GM12891 (cell line): ENCODE measurements at regions not wholly inside any gene's neighbourhood (a gene's known extent, or its start where the extent isn't known, plus 50 kb on each side); places are given as distances from the start of the nearest gene placed in this dataset.

Experiments used
- DNase-seq: peaks from one replicate; pipeline ENCODE4 v3.0.0; 2011; ENCODE audit warnings: low spot score; ENCODE audit not compliant: insufficient read length
- FAIRE-seq: peaks from 2 replicates; lab custom pipeline; 2011; peaks lifted over from hg19 to GRCh38; lab: Jason Lieb, UNC
- PAX5 ChIP-seq: IDR thresholded peaks from 2 replicates; pipeline ENCODE4 v1.6.1; 2011; ENCODE audit warnings: low read length, moderate library complexity, mild to moderate bottlenecking; ENCODE audit not compliant: insufficient read depth, severe bottlenecking
- POLR2A ChIP-seq: IDR thresholded peaks from 2 replicates; pipeline ENCODE4 v1.6.1; 2011; ENCODE audit warnings: low read depth, low read length, control low read depth
- POLR2AphosphoS5 ChIP-seq: IDR thresholded peaks from 2 replicates; pipeline ENCODE4 v1.6.1; 2011; ENCODE audit warnings: low read depth, low read length, control low read depth
- POU2F2 ChIP-seq: IDR thresholded peaks from 2 replicates; pipeline ENCODE4 v1.6.1; 2011; ENCODE audit warnings: low read depth, mild to moderate bottlenecking, control low read depth, low read length, moderate library complexity
- SPI1 ChIP-seq: IDR thresholded peaks from 2 replicates; pipeline ENCODE4 v1.6.1; 2011; ENCODE audit warnings: low read depth, low read length, control low read depth
- TAF1 ChIP-seq: IDR thresholded peaks from 2 replicates; pipeline ENCODE4 v1.6.1; 2011; ENCODE audit warnings: low read depth, low read length, control low read depth

DNA sequence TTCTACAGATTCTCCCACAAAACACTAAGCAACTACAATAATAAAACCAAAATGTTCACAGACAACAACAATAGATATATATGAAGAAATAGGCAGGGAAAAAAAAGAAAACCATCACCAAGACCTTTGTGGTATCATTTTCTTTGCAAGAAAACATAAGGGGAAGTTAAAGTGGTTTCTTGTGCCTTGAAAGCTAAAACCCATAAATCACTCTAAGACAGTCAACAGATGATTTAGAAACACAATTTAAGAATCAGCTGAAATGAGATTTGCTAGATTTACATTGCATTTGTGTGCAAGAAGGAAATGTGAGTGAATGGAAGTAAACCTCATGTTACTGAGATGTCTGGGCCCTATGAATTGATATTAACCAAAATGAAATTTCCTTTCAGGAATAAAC lies 1265.4 kb upstream of the GJE1 start:
- TF ChIP-seq POLR2AphosphoS5: no peak
- no peak for TF ChIP-seq PAX5
- TF ChIP-seq SPI1: no peak
- no peak for TF ChIP-seq POU2F2
- TF ChIP-seq TAF1: no peak
- no peak for TF ChIP-seq POLR2A
- FAIRE-seq (no peak), DNase-seq (no peak)

DNA sequence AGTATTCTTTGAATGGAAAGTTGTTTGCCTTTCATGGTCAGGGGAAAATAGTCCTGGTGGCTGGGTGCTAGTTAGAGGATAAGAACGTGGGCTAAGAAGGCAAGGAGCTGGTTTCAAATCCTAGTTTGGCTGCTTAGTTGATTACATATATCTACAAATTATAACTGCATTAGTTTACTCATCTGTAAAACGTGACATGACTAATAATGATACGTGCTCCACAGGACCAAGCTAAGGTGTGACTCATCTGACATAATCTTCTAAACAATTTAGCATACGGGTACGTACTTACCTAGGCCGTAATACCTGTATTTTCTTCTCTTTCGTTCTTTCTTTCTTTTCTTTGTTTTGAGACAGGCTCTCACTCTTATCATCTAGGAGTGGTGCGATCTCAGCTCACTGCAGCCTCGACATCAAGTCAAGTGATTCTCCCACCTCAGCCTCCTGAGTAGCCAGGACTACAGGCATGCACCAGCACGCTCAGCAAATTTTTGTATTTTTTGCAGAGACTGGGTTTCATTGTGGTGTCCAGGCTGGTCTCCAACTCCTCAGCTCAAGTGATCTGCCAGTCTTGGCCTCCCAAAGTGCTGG lies 1274.2 kb upstream of the GJE1 start:
- DNase-seq (no peak), FAIRE-seq (no peak)
- TF ChIP-seq POLR2A (no peak), POLR2AphosphoS5 (no peak), POU2F2 (no peak), PAX5 (no peak), SPI1 (no peak), TAF1 (no peak)

DNA sequence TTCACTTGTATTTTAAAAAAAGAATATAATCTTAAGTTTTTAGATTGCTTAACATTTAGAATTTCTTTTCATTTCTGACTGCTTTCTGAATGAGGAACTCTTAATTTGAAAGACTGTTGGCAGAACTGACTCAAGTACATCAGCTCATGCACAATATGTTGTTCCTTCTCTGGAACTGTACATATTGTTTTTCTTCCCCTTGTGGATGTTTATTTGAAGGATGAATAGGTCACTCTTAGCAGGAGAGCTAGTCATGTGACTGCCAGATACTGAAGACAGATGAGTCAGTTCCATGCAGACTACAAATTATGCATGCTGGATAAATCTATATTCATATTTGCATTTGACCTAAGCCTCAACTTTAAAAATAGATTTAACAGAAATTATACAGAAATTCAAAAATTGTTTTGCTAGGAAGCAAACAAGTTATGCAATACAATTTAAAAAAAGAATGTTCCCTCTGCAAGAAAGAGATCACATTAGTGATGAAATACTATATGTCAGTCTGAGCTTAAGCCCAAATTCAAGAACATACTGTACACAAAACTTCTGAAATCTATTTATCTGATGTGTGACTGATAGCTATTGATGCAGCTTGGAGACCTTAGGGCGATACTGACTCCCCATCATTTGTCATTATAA lies 1274.9 kb upstream of the GJE1 start:
- TF ChIP-seq POLR2AphosphoS5: no peak
- TF ChIP-seq POU2F2: no peak
- TF ChIP-seq PAX5: no peak
- no peak for TF ChIP-seq SPI1
- TF ChIP-seq TAF1: no peak
- TF ChIP-seq POLR2A: no peak
- DNase-seq: no peak
- no peak for FAIRE-seq

DNA sequence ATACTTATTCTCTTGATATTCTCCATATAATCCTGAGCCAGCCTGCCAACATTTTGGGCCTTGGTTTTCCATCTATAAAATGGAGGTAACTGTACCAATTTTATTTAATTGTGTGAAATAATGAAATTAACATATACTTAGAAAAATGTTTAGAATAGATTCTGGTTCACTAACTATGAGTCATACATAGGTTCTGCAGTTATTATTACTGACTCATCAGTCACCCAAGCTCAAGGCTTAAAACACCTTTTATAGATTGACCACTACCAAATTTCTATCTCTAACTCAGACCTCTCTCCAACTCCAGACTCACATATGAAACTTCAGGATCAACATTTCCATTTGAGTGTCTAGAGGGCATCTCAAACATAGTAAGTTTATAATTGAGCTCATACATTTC lies 1277.2 kb upstream of the GJE1 start:
- TF ChIP-seq POLR2A (no peak), POLR2AphosphoS5 (no peak), POU2F2 (no peak), SPI1 (no peak), TAF1 (no peak), PAX5 (no peak)
- DNase-seq: no peak
- FAIRE-seq: no peak

DNA sequence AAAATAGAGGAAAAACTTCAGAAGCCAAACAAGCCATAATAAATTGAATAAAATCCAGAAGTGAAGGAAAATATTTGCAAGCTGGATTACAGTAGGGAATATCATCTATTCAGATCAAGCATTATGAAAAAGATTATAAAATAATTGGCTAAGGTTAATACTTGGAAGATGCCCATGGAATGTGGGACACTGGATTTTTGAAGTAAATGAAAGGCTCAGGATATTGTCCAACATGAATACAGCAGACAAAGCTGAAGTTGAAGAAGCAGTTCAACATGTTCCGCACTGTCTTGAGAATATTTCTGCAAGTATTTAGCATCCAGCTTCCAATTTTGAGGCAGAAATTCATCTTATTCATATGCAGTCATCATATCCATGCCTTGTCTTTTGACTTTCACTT lies 1278.4 kb upstream of the GJE1 start:
- no peak for TF ChIP-seq POU2F2
- TF ChIP-seq POLR2AphosphoS5: no peak
- TF ChIP-seq POLR2A: no peak
- TF ChIP-seq SPI1: no peak
- TF ChIP-seq PAX5: no peak
- no peak for TF ChIP-seq TAF1
- no peak for FAIRE-seq
- no peak for DNase-seq

DNA sequence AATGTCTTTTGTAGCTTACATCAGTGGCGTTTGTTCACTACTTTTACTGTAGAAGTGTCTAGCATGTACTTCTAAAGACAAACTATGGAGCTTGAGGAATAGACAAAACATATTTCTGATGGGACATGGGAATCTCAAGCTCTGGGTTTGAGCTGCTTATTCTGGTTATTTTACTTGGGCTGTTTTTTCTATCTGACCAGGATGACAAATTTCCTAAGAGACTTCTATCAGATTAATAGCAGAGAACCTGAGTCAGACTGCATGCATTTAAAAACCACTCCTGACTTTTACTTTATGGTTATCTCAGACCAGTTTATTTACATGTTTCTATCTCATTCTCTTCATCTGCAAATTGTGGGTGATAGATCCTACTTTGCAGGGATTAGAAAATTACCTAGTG lies 1282.3 kb upstream of the GJE1 start:
- FAIRE-seq: no peak
- no peak for TF ChIP-seq POU2F2
- TF ChIP-seq PAX5: no peak
- no peak for TF ChIP-seq POLR2A
- TF ChIP-seq SPI1: no peak
- no peak for TF ChIP-seq POLR2AphosphoS5
- TF ChIP-seq TAF1: no peak
- no peak for DNase-seq

DNA sequence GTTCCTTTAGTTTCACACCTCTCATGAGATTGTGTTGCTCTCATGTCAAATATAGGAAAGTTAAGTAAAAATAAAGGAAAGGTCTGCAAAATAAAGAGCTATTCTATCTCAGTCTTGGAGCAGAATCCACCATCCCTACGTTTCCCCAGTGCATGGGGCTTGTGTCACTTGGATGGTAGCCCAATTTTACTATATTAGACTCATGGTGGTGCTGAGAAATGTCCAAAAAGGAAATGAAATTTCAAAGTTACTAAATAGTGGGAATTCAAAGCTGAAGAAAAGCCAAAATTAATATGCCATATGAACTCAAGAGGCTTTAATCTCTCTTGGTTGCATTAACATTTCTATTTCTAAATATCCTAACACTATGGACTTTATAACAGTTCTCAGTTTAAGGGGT lies 1283.3 kb upstream of the GJE1 start:
- DNase-seq (no peak), FAIRE-seq (no peak)
- TF ChIP-seq SPI1 (no peak), PAX5 (no peak), TAF1 (no peak), POLR2A (no peak), POLR2AphosphoS5 (no peak), POU2F2 (no peak)

DNA sequence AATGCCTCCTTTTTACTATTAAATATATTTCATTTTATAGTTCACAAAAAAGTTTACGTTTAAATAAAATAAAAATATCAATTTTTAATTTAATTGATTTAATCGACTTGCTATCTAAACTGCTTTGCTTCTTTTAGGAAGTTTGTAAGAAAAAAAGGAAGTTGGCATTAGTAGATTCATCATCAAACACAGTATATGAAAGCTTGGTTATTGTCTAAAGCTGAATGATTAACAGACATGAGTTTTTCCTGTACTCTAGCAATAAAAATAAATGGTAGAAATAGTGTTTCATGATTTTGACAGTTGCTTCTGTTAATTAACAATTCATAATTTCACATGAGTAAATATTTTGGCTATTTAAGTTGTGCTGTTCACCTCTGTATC lies 1285.5 kb upstream of the GJE1 start:
- DNase-seq: no peak
- no peak for TF ChIP-seq POLR2AphosphoS5
- TF ChIP-seq PAX5: no peak
- TF ChIP-seq TAF1: no peak
- TF ChIP-seq SPI1: no peak
- TF ChIP-seq POLR2A: no peak
- no peak for TF ChIP-seq POU2F2
- no peak for FAIRE-seq

DNA sequence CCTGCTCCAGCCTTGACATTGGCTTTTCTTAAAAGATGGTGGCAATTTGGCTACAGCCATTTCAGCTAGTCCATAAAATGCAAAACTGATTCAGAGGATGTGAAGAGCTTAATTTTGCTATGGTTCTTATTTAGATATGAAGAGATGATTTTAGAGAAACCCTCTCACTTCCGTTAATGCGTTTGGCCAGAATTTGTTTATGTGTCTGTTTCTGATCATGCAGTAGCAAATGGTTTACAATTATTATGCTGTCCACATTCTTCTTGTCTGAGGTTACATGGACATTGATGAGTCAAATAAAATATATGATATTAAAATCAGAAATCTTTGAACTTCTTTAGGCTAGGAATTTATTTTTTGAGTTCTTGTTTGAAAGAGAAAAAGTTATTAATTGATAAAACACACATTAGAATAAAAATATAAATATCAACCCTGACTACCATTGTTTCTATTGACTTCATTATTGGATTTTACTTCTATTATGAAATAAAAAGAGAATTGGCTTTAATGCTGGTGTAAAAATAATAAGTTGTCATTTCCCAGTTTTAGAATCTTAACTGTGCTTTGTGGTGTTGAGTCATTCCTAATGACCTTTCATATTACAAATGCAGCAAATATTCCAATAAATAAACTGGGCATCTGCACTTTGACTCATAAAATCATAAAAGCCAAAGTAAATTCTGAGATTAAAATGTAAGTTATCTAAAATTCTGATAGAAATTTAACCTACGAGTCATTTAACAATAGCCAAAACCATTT lies 1286.0 kb upstream of the GJE1 start:
- FAIRE-seq: no peak
- no peak for DNase-seq

More for the DNA sequence above, 1286.0 kb upstream of the GJE1 start:
- TF ChIP-seq PAX5 (no peak), POU2F2 (no peak), POLR2A (no peak), TAF1 (no peak), SPI1 (no peak), POLR2AphosphoS5 (no peak)
